Aorta (tissue), 5 donors: ENCODE measurements at regions not wholly inside any gene's neighbourhood (a gene's known extent, or its start where the extent isn't known, plus 50 kb on each side); places are given as distances from the start of the nearest gene placed in this dataset.

Source experiments
- ATAC-seq: fragments of 200-7000 bp; cut with Tn5 transposase; one replicate; pipeline ENCODE4 v1.9.1; 2022; ENCODE audit warnings: moderate library complexity; ENCODE audit not compliant: low FRiP score
- DNase-seq, 2 donors: peaks; one replicate each; pipeline ENCODE4 v3.0.0-alpha.2; 2020
- H3K27ac ChIP-seq, 2 donors: one replicate each; pipeline ENCODE4 v1.5.1; 2013; ENCODE audit warnings: low read length in 2 of 2, mild to moderate bottlenecking in 2 of 2, moderate library complexity in 2 of 2, control low read depth in 1 of 2, inconsistent platforms in 1 of 2, low read depth in 1 of 2
- H3K27me3 ChIP-seq, 2 donors: one replicate each; pipeline ENCODE4 v1.6.1; 2013; ENCODE audit warnings: control low read depth in 1 of 2, low read length in 1 of 2, mild to moderate bottlenecking in 1 of 2, moderate library complexity in 1 of 2; ENCODE audit not compliant: insufficient read depth in 2 of 2, control insufficient read depth in 1 of 2
- H3K36me3 ChIP-seq, 2 donors: one replicate each; pipeline ENCODE4 v1.6.1; 2013; ENCODE audit warnings: control low read depth in 1 of 2, low read length in 1 of 2, mild to moderate bottlenecking in 1 of 2; ENCODE audit not compliant: insufficient read depth in 2 of 2, control insufficient read depth in 1 of 2
- H3K4me1 ChIP-seq, 2 donors: one replicate each; pipeline ENCODE4 v1.6.1; 2013; ENCODE audit warnings: low read length in 2 of 2, control low read depth in 1 of 2, mild to moderate bottlenecking in 1 of 2, moderate library complexity in 1 of 2; ENCODE audit not compliant: insufficient read depth in 2 of 2, control insufficient read depth in 1 of 2
- H3K4me3 ChIP-seq, 2 donors: one replicate each; pipeline ENCODE4 v1.5.1; 2013; ENCODE audit warnings: low read length in 2 of 2, control low read depth in 1 of 2, mild to moderate bottlenecking in 1 of 2
- H3K9me3 ChIP-seq: one replicate; pipeline ENCODE4 v1.6.1; 2013; ENCODE audit warnings: mild to moderate bottlenecking, low read length; ENCODE audit not compliant: control insufficient read depth
- WGBS, 2 donors: extraction: QIAGEN DNeasy Blood & Tissue Kit; methylation state at CpG; one replicate each; pipeline ENCODE4 v1.1.7; 2013; 5-methylcytosine and 5-hydroxymethylcytosine counted together
- intact Hi-C, 2 donors: fragments of 100-400 bp; cut with DNase I; formaldehyde crosslinking; loops; one replicate each; pipeline versions ENCODE4 v1.14.2 to v1.15.0; 2022
- donor health status: healthy with polysubstance abuse.
- donor health status: Bipolar disorder and iron deficiency.
- donor health status: DM: no; HTN: no; CAD: no.
- donor health status: DM: no; HTN: no; CAD: no.
- donor health status: DM: yes; HTN: yes; CAD: no.

GRCh38 chr5:12477554-12477953 is 573.3 kb upstream of the CTNND2 start:
- H3K9me3 ChIP-seq, result no peaks in the 10 kb centered on the region
- H3K36me3 ChIP-seq, result no peaks in the 10 kb centered on the region
- intact Hi-C loops, result no loop called here
- no peaks in the 10 kb centered on the region for H3K27me3 ChIP-seq
- no peak overlapping the region for H3K27ac ChIP-seq
- WGBS, 2 donors, result 78 to 87% methylated on average over 2 of the region's 2 CpGs
- DNase-seq (no peak), ATAC-seq (no peak)
- no peaks in the 10 kb centered on the region for H3K4me1 ChIP-seq
- H3K4me3 ChIP-seq, result no peak overlapping the region

GRCh38 chr5:12467799-12468198 is 563.6 kb upstream of the CTNND2 start:
- H3K36me3 ChIP-seq, result no peaks in the 10 kb centered on the region
- intact Hi-C loops, result no loop called here
- no peak for ATAC-seq
- peak in 1 of 2 donors; percentile 37 for DNase-seq
- H3K9me3 ChIP-seq, result no peaks in the 10 kb centered on the region
- WGBS, 2 donors, result 89 to 90% methylated on average over 4 of the region's 4 CpGs
- H3K27me3 ChIP-seq, result no peaks in the 10 kb centered on the region
- no peak overlapping the region for H3K27ac ChIP-seq
- no peaks in the 10 kb centered on the region for H3K4me1 ChIP-seq
- no peak overlapping the region for H3K4me3 ChIP-seq

- Histone ChIP-seq H3K9me3 (peaks cover 1% of the 10 kb centered on the region), H3K27me3 (no peaks in the 10 kb centered on the region), H3K4me3 (no peak overlapping the region), H3K36me3 (no peaks in the 10 kb centered on the region), H3K27ac (no peak overlapping the region), H3K4me1 (no peaks in the 10 kb centered on the region)
- DNase-seq, result no peak
- intact Hi-C loops, result no loop called here
- ATAC-seq, result no peak
- WGBS, 2 donors, result 56 to 61% methylated on average over 8 of the region's 8 CpGs
These were observed 556.4 kb upstream of the CTNND2 start for GRCh38 chr5:12460493-12461261.

DNA sequence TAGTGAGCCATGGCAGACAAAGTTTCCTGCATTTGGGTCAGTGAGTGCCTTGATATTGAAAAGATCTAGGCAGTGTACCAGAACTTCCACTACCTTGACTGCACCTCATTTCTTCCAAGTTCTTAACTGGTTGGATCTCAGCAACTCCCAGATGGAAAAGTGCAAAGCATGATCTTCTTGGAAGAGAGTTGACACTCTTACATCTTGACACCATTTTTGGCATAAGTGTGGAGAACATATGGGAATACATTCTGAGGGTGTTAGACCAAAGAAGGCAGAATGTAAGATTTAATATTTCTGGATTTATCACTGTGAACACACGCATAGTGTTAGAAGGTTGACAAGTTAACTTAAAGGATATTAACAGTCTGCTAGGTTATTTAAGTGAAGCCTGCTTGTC is 555.1 kb upstream of the CTNND2 start:
- ATAC-seq, result no peak

GRCh38 chr5:12419075-12419474 is 514.8 kb upstream of the CTNND2 start:
- 85 to 91% methylated on average over 2 of the region's 2 CpGs for WGBS, 2 donors
- Histone ChIP-seq H3K27me3 (no peaks in the 10 kb centered on the region), H3K4me3 (no peak overlapping the region), H3K36me3 (no peaks in the 10 kb centered on the region), H3K27ac (no peak overlapping the region), H3K4me1 (no peaks in the 10 kb centered on the region), H3K9me3 (no peaks in the 10 kb centered on the region)
- no peak for ATAC-seq
- DNase-seq, result no peak
- intact Hi-C loops, result no loop called here

More for the DNA sequence above, 555.1 kb upstream of the CTNND2 start:
- WGBS, 2 donors, result 95 to 98% methylated on average over 1 of the region's 1 CpG
- Histone ChIP-seq H3K27ac (no peak overlapping the region), H3K4me1 (no peaks in the 10 kb centered on the region), H3K4me3 (no peak overlapping the region), H3K9me3 (peaks cover 1% of the 10 kb centered on the region), H3K27me3 (no peaks in the 10 kb centered on the region), H3K36me3 (no peaks in the 10 kb centered on the region)
- DNase-seq, result no peak
- intact Hi-C loops, result no loop called here

GRCh38 chr5:12413585-12413984 is 509.3 kb upstream of the CTNND2 start:
- Histone ChIP-seq H3K4me1 (no peaks in the 10 kb centered on the region), H3K27ac (no peak overlapping the region), H3K9me3 (no peaks in the 10 kb centered on the region), H3K4me3 (no peak overlapping the region), H3K27me3 (no peaks in the 10 kb centered on the region), H3K36me3 (no peaks in the 10 kb centered on the region)
- ATAC-seq (no peak), DNase-seq (no peak)
- WGBS, 2 donors, result 59 to 63% methylated on average over 5 of the region's 5 CpGs
- intact Hi-C loops, result no loop called here

DNA sequence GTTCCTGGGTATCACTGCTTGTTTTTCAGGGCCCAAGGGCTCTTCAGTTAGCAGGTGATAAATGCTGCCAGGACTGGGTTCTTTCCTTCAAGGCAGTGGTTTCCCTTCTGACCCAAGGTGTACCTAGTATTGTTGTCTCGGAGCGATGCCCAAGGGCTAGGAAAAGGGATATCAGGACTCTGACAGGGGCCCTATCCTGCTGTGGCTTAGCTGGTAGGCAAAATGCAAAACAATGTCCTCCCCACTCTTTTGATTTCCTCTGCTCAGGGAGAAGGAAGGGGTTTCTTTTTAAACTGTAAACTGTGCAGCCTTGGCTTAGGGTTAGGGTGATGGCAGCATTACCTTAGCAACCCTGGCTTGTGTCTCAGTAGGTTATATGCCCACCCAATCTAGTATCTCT is 508.8 kb upstream of the CTNND2 start:
- Histone ChIP-seq H3K4me1 (no peaks in the 10 kb centered on the region), H3K27ac (no peak overlapping the region), H3K4me3 (no peak overlapping the region), H3K36me3 (no peaks in the 10 kb centered on the region), H3K9me3 (no peaks in the 10 kb centered on the region), H3K27me3 (no peaks in the 10 kb centered on the region)
- intact Hi-C loops, result no loop called here
- ATAC-seq (no peak), DNase-seq (no peak)
- 90 to 95% methylated on average over 2 of the region's 2 CpGs for WGBS, 2 donors

- Histone ChIP-seq H3K9me3 (no peaks in the 10 kb centered on the region), H3K27ac (no peak overlapping the region), H3K4me3 (no peak overlapping the region), H3K27me3 (no peaks in the 10 kb centered on the region), H3K4me1 (no peaks in the 10 kb centered on the region), H3K36me3 (no peaks in the 10 kb centered on the region)
- ATAC-seq, result no peak
- intact Hi-C loops, result no loop called here
- DNase-seq, result no peak
- 84 to 88% methylated on average over 2 of the region's 2 CpGs for WGBS, 2 donors
These were observed 495.6 kb upstream of the CTNND2 start for GRCh38 chr5:12399868-12400267.

- Histone ChIP-seq H3K27me3 (no peaks in the 10 kb centered on the region), H3K9me3 (no peaks in the 10 kb centered on the region), H3K36me3 (no peaks in the 10 kb centered on the region), H3K27ac (no peak overlapping the region), H3K4me3 (no peak overlapping the region), H3K4me1 (no peaks in the 10 kb centered on the region)
- WGBS, 2 donors, result 66 to 70% methylated on average over 1 of the region's 1 CpG
- ATAC-seq (no peak), DNase-seq (no peak)
- intact Hi-C loops, result no loop called here
These were observed 488.0 kb upstream of the CTNND2 start for GRCh38 chr5:12392246-12392645.
